Suppressor macrophage (primary cell): ENCODE measurements at regions not wholly inside any gene's neighbourhood (a gene's known extent, or its start where the extent isn't known, plus 50 kb on each side); places are given as distances from the start of the nearest gene placed in this dataset.

ENCODE experiments used
- DNase-seq, 4 experiments: peaks; one replicate each; pipeline ENCODE4 v3.0.0-alpha.2; 2020 to 2022

GRCh38 chr3:174675406-174675805 lies 183.7 kb upstream of the NAALADL2 start:
- no peak for DNase-seq

GRCh38 chr3:174681784-174682183 lies 177.3 kb upstream of the NAALADL2 start:
- DNase-seq: no peak

GRCh38 chr3:174685796-174686195 lies 173.3 kb upstream of the NAALADL2 start:
- no peak for DNase-seq

- DNase-seq: no peak
These were observed 161.8 kb upstream of the NAALADL2 start for GRCh38 chr3:174697310-174697709.

- no peak for DNase-seq
These were observed 158.4 kb upstream of the NAALADL2 start for GRCh38 chr3:174700736-174701135.

GRCh38 chr3:174710612-174711011 lies 148.5 kb upstream of the NAALADL2 start:
- DNase-seq: no peak

GRCh38 chr3:174715386-174715785 lies 143.7 kb upstream of the NAALADL2 start:
- no peak for DNase-seq

GRCh38 chr3:174716956-174717505 lies 142.1 kb upstream of the NAALADL2 start:
- no peak for DNase-seq

GRCh38 chr3:174720717-174721116 lies 138.4 kb upstream of the NAALADL2 start:
- no peak for DNase-seq

GRCh38 chr3:174725303-174725702 lies 133.8 kb upstream of the NAALADL2 start:
- DNase-seq: no peak

- no peak for DNase-seq
These were observed 121.2 kb upstream of the NAALADL2 start for GRCh38 chr3:174737966-174738365.

GRCh38 chr3:174749143-174749542 lies 110.0 kb upstream of the NAALADL2 start:
- DNase-seq: no peak

GRCh38 chr3:174755833-174756829 lies 103.0 kb upstream of the NAALADL2 start:
- no peak for DNase-seq

GRCh38 chr3:174758943-174759342 lies 100.2 kb upstream of the NAALADL2 start:
- no peak for DNase-seq

GRCh38 chr3:174767406-174767805 lies 91.7 kb upstream of the NAALADL2 start:
- DNase-seq: no peak

- DNase-seq: no peak
These were observed 91.2 kb upstream of the NAALADL2 start for GRCh38 chr3:174767853-174768382.

- no peak for DNase-seq
These were observed 90.0 kb upstream of the NAALADL2 start for GRCh38 chr3:174769171-174769570.

GRCh38 chr3:174775603-174776002 lies 83.5 kb upstream of the NAALADL2 start:
- no peak for DNase-seq

- no peak for DNase-seq
These were observed 83.0 kb upstream of the NAALADL2 start for GRCh38 chr3:174776123-174776522.

GRCh38 chr3:174776636-174777035 lies 82.5 kb upstream of the NAALADL2 start:
- no peak for DNase-seq

- DNase-seq: no peak
These were observed 81.3 kb upstream of the NAALADL2 start for GRCh38 chr3:174777813-174778212.

GRCh38 chr3:174783502-174783901 lies 75.6 kb upstream of the NAALADL2 start:
- DNase-seq: no peak

GRCh38 chr3:174784206-174784934 lies 74.8 kb upstream of the NAALADL2 start:
- DNase-seq: no peak
